Kasumi-1 (cell line): ENCODE measurements at regions not wholly inside any gene's neighbourhood (a gene's known extent, or its start where the extent isn't known, plus 50 kb on each side); places are given as distances from the start of the nearest gene placed in this dataset.
A peak's percentile ranks its signal among the peaks of the same experiment; 100 is the strongest.

Experiments used
- DNase-seq, 2 experiments: peaks; one replicate each; lab custom pipeline; 2025; lab: John Stamatoyannopoulos, UW

GRCh38 chr1:80779275-80779674 is 1021.5 kb upstream of the ADGRL2 start:
- no peak for DNase-seq

GRCh38 chr1:80778094-80778840 is 1022.5 kb upstream of the ADGRL2 start:
- no peak for DNase-seq

DNA sequence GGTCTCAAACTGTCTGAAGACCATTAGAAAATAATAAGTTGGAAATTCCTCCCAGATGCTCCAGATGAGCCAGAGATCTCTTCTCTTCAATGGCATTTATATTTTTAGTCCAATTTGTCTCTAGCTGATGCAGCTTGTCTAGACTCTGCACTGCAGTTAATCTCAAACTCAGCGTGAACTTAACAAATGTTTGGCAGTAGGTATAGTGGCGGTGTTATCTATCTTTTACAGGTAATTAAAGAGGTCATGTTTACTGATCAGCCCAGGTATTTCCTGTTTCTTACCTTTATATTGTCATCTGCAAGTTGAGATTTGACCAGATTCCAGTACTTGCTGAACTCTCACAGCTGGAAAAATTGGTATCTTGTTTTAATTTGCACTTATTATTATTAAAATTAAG is 1024.5 kb upstream of the ADGRL2 start:
- DNase-seq, result no peak

DNA sequence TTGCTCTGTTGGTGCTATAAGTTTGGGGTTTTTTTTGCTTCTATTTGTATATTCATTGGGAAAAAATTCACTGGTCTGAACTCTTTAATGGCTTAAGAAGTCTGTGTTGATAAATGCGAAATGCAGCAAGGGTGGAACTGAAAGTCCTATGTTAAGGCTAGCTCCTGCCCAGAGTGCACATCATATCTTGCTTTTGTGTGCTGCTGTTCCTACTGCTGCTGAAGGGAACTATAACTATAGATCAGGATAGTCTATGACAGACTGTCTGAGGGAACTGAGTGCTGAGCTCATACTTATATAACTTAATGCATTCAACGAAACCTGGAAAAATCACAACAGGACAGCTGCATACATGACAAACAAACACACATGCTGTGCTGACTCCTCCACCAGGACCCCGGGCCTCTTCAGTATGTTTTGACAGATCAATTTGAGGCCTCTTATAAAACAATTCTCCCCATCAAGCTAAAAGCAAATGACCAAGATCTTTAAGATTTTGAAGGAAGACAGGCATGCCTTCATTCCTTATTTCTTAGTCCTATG is 1031.5 kb upstream of the ADGRL2 start:
- DNase-seq, result no peak

DNA sequence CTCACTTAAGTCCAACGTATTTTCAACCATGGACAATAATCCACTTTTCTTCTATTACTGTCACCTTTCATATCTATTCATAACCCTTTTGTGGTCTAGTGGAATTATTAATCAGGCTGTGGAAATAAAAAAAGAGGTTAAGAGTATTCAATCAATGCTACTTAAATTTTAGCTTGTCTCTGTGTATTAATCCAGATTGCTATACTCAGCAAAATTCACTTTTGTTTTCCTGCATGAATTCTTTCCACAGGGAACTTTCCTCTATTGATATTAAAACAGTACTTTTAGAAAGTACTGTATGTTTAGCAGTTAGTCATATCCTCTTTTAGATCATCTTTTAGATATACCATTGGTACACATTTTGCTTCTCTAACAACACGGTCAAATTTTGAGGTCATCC is 1033.0 kb upstream of the ADGRL2 start:
- no peak for DNase-seq

- no peak for DNase-seq
These were observed 1041.4 kb upstream of the ADGRL2 start for GRCh38 chr1:80759354-80759753.

GRCh38 chr1:80755944-80756343 is 1044.8 kb upstream of the ADGRL2 start:
- DNase-seq, result no peak

- DNase-seq, result no peak
These were observed 1049.5 kb upstream of the ADGRL2 start for GRCh38 chr1:80751204-80751603.

- no peak for DNase-seq
These were observed 1069.4 kb upstream of the ADGRL2 start for GRCh38 chr1:80731241-80731894.

GRCh38 chr1:80722611-80723010 is 1078.1 kb upstream of the ADGRL2 start:
- DNase-seq, result no peak

DNA sequence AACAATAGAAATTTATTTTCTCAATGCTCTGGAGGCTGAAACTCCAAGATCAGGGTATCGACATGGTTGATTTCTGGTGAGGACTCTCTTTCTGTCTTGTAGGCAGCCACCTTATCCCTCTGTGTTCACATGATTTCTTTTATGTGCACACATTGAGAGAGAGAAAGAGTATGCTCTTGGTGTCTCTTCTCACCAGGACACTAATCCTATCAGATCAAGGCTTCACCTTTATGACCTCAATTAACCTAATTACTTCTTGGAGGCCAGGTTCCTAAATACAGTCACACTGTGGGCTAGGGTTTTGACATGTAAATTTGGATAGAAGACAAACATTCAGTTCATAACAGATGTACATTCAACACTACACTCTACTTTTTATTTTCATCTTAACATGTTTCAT is 1094.2 kb upstream of the ADGRL2 start:
- no peak for DNase-seq

DNA sequence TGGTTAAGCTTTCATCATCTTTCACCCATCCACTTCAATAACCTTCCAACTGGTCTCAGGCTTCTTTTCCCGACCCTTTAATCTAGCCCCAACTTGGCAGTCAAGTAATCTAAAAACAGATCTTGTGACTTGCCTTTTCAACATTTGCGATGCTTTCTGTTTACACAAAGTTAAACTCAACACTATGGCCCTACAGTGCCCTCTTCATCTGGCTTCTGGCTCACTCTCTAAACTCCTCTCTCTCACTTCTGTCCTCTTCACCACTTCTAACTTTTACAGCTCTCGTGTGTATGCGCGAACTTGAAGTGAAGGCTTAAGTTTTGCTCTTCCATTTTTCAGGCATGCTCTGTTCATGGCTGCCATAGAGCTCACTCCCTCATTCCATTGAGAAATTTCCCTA is 1122.3 kb upstream of the ADGRL2 start:
- no peak for DNase-seq

- DNase-seq, result no peak
These were observed 1125.3 kb upstream of the ADGRL2 start for GRCh38 chr1:80675454-80675853.

DNA sequence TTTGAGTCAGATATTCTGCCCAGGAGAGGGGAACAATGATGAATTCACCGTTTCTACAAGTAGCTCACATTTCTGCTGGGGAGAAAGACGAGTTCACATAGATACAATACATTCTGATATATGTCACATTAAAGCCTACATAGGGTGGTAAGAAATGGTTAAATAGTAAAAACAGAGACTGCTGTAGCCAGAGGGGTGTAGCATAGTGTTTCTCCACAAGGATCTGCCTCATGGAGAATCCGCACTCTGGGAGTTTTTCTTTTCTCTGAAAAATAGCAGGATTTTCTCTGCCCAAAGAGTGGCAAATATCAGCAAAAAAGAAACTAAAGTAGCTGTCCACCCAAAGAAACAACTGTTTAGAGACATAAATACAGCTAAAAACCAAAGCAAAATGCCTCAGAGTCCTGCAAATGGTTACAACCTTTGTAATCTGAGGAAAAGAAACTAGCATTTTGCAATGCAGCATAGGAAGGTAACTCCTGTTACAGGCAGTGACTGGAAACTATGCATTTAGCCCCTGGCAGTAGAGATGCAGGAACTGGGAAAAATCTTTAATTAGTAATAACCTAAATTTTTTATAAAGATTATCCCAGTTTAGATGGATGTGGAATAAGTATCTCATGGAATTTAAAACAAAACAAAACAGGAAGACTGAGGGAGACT is 1126.7 kb upstream of the ADGRL2 start:
- no peak for DNase-seq

GRCh38 chr1:80668372-80668771 is 1132.4 kb upstream of the ADGRL2 start:
- DNase-seq, result no peak

GRCh38 chr1:80666073-80666472 is 1134.7 kb upstream of the ADGRL2 start:
- DNase-seq, result no peak

GRCh38 chr1:80659161-80659560 is 1141.6 kb upstream of the ADGRL2 start:
- DNase-seq, result no peak

DNA sequence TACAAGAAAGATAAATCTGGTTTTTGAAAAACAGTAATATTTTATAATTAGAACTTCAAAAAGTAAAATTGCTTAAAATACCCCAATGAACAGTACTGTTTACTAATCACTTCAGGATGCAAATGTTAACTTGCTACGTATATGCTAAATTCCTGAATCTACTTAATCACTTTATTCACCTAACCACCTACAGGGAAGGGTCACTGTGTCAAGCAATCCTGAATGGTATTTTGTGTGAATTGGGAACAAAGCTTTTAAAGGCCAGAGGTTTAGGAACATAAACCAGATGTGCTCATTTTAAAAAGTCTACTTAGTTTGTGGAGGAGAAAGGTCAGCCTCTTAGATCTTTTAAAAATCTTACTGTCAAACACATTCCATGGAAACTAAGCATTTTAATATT is 1143.0 kb upstream of the ADGRL2 start:
- no peak for DNase-seq

- DNase-seq, result no peak
These were observed 1143.6 kb upstream of the ADGRL2 start for GRCh38 chr1:80657044-80657643.

DNA sequence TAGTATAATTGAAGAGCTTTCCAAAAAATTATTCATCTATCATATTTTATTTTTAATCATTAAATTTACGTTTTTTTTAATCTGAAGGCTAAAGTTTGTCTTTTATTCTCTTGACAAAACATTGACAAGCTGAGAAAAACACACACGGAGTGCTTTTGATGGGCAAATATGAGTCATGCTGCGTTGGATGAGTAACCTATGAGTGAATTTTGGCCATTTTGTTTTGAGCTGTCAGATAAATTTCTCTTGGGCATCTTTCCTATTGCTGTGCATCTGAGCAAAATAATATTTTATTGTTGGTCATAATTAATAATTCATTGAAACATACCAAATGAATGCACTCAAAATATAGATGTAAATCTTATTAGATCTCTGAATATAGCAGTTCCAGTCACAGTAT is 1144.1 kb upstream of the ADGRL2 start:
- DNase-seq, result no peak

DNA sequence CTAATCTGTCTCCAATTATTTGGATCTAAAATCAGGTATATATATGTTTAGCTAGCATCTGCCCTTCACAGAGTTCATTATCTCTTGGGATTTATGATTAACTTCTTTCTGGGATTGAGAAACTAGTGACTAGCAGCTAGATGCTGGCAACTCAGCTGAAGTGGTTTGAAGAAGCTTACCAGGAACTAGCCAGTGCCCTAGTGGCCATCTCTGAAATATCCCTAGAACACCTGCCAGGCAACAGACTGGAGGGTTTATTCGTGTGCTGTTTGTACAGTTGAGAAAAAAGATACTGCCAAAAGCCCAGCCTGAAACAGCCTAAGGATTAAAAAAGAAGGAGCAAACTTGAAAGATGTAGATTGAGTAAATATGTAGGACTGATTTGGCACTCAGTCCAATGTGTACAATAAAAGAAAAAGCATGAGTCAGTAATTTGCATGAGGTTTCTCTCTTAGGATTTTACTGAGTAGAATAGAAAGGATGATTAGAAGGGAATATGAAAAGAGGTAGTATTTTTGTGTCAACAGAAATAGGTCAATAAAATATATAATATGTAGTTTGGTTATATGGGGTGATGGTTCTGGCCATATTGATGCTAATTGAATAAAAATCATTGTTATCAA is 1144.6 kb upstream of the ADGRL2 start:
- DNase-seq, result peak in 1 of 2 experiments; percentile 30

GRCh38 chr1:80646053-80646452 is 1154.7 kb upstream of the ADGRL2 start:
- no peak for DNase-seq
